Gastrocnemius medialis (tissue), 4 donors: ENCODE measurements at regions not wholly inside any gene's neighbourhood (a gene's known extent, or its start where the extent isn't known, plus 50 kb on each side); places are given as distances from the start of the nearest gene placed in this dataset.

Experiments used
- POLR2A ChIP-seq, 2 donors: fragments of 450-650 bp; IDR thresholded peaks; one replicate each; pipeline ENCODE4 v1.6.1; 2017; ENCODE audit warnings: antibody characterized with exemption in 2 of 2, mild to moderate bottlenecking in 2 of 2, moderate library complexity in 2 of 2
- TF ChIP-seq, protein P1 (sequence below), 5 experiments: fragments of 450-650 bp in 3 of 5; fragments of 200-600 bp in 2 of 5; sonication (generic) in 2 of 5; IDR thresholded peaks in 4 of 5; conservative IDR thresholded peaks in 1 of 5; 1 replicate in 4 of 5; 2 replicates in 1 of 5; pipeline ENCODE4 v1.5.1; 2016 to 2019; ENCODE audit warnings: antibody characterized with exemption in 5 of 5, mild to moderate bottlenecking in 3 of 5, moderate library complexity in 3 of 5

- TF ChIP-seq, protein P1, sequence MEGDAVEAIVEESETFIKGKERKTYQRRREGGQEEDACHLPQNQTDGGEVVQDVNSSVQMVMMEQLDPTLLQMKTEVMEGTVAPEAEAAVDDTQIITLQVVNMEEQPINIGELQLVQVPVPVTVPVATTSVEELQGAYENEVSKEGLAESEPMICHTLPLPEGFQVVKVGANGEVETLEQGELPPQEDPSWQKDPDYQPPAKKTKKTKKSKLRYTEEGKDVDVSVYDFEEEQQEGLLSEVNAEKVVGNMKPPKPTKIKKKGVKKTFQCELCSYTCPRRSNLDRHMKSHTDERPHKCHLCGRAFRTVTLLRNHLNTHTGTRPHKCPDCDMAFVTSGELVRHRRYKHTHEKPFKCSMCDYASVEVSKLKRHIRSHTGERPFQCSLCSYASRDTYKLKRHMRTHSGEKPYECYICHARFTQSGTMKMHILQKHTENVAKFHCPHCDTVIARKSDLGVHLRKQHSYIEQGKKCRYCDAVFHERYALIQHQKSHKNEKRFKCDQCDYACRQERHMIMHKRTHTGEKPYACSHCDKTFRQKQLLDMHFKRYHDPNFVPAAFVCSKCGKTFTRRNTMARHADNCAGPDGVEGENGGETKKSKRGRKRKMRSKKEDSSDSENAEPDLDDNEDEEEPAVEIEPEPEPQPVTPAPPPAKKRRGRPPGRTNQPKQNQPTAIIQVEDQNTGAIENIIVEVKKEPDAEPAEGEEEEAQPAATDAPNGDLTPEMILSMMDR (IDR thresholded peaks at IDR 0.05 in 4 of 5, conservative IDR thresholded peaks at IDR 0.05 in 1 of 5) = no peak
- TF ChIP-seq POLR2A (IDR thresholded peaks at IDR 0.05) = no peak
Measured at GRCh38 chr16:76175718-76176117, 101.5 kb upstream of the CNTNAP4 start.
